OCI-LY7 (cell line): ENCODE measurements at regions not wholly inside any gene's neighbourhood (a gene's known extent, or its start where the extent isn't known, plus 50 kb on each side); places are given as distances from the start of the nearest gene placed in this dataset.

ENCODE experiments used
- BruUV-seq: library from RNA; stranded (reverse); fragments of 400-500 nt; replicated peaks from 2 replicates; lab custom pipeline; 2021; lab: Mats Ljungman, UMichigan
- CTCF ChIA-PET: fragments of 300-600 bp; sonication (Branson Sonifier 250); formaldehyde crosslinking; loops from one replicate; lab custom pipeline; 2022; ENCODE audit warnings: antibody characterized with exemption; ENCODE audit not compliant: unreplicated experiment; lab: Charles Lee
- POLR2A ChIA-PET: fragments of 300-600 bp; sonication (Branson Sonifier 250); formaldehyde crosslinking; loops from one replicate; lab custom pipeline; 2022; ENCODE audit warnings: antibody characterized with exemption; lab: Charles Lee
- DNase-seq: peaks from one replicate; pipeline ENCODE4 v3.0.0-alpha.2; 2015; ENCODE audit warnings: low spot score
- H2AFZ ChIP-seq: fragments of 200-600 bp; sonication (generic), shearing (Covaris generic); 2 replicates; pipeline ENCODE4 v1.6.1; 2014; ENCODE audit warnings: mild to moderate bottlenecking, antibody characterized with exemption, low read length, moderate library complexity
- H3K27ac ChIP-seq: fragments of 200-600 bp; sonication (generic); 2 replicates; pipeline ENCODE4 v1.5.1; 2014; ENCODE audit warnings: mixed run types, low read depth, mild to moderate bottlenecking, moderate library complexity, low read length, inconsistent platforms; ENCODE audit not compliant: poor library complexity, severe bottlenecking
- H3K36me3 ChIP-seq: fragments of 200-600 bp; sonication (generic); 2 replicates; pipeline ENCODE4 v1.6.1; 2014; ENCODE audit warnings: mild to moderate bottlenecking, antibody characterized with exemption, low read length, moderate library complexity, mixed read lengths; ENCODE audit not compliant: insufficient read depth
- H3K4me1 ChIP-seq: fragments of 200-600 bp; sonication (generic); 2 replicates; pipeline ENCODE4 v1.5.1; 2014; ENCODE audit warnings: mild to moderate bottlenecking, low read length; ENCODE audit not compliant: insufficient read depth, poor library complexity, severe bottlenecking
- H3K4me2 ChIP-seq: fragments of 200-600 bp; sonication (generic); 2 replicates; pipeline ENCODE4 v1.6.1; 2014; ENCODE audit warnings: mild to moderate bottlenecking, low read length
- H3K4me3 ChIP-seq: fragments of 200-600 bp; sonication (generic); 2 replicates; pipeline ENCODE4 v1.5.1; 2014; ENCODE audit warnings: mild to moderate bottlenecking, low read depth, low read length; ENCODE audit not compliant: poor library complexity, severe bottlenecking
- H3K79me2 ChIP-seq: fragments of 200-600 bp; sonication (generic); 2 replicates; pipeline ENCODE4 v1.6.1; 2016; ENCODE audit warnings: low read depth, mild to moderate bottlenecking, low read length, moderate library complexity, mixed read lengths; ENCODE audit not compliant: insufficient read depth
- H3K9me2 ChIP-seq: fragments of 200-600 bp; sonication (generic); 2 replicates; pipeline ENCODE4 v1.6.1; 2016; ENCODE audit warnings: mild to moderate bottlenecking, low read length, mixed read lengths; ENCODE audit not compliant: insufficient read depth
- H3K9me3 ChIP-seq: fragments of 200-600 bp; sonication (generic); 2 replicates; pipeline ENCODE4 v1.6.1; 2014; ENCODE audit warnings: mild to moderate bottlenecking, mixed run types, low read length, mixed read lengths
- H4K20me1 ChIP-seq: fragments of 200-600 bp; sonication (generic); 2 replicates; pipeline ENCODE4 v1.6.1; 2014; ENCODE audit warnings: mild to moderate bottlenecking, antibody characterized with exemption, low read length, moderate library complexity, mixed read lengths; ENCODE audit not compliant: insufficient read depth
- EZH2phosphoT487 ChIP-seq: fragments of 200-600 bp; sonication (generic); IDR thresholded peaks from 2 replicates; pipeline ENCODE4 v1.6.1; 2018; ENCODE audit warnings: low read depth, borderline replicate concordance, mild to moderate bottlenecking, mixed run types, antibody characterized with exemption, low read length, moderate library complexity, mixed read lengths
- intact Hi-C: fragments of 100-400 bp; cut with micrococcal nuclease; formaldehyde crosslinking; loops from one replicate; pipeline ENCODE4 v1.10.0; 2022; ENCODE audit not compliant: unreplicated experiment
- TF ChIP-seq, protein P1 (sequence below): fragments of 200-600 bp; sonication (generic); conservative IDR thresholded peaks from 2 replicates; pipeline ENCODE4 v1.5.1; 2014; ENCODE audit warnings: mild to moderate bottlenecking, antibody characterized with exemption, low read length, moderate library complexity, mixed read lengths

DNA sequence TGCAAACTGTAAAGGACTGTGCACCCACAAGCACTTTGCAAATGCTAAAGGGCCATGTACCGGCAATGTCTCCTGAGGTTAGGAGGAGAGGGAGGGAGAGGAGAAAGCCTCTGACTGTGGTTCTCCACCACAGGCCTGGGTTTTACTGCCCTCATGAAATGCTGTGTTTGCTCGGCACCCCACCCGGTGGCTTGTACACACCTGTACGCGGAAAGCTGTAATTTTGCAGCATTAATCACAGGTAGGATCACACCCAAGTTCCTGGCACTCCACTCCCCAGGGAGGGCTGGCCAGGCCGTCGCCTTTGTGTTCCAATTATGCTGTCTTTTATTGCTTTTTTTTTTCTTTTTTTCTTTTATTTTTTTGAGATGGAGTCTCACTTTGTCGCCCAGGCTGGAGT lies 78.5 kb upstream of the MYL10 start:
- H3K4me2 ChIP-seq = no peak overlapping the region
- BruUV-seq = no TSS peak
- H4K20me1 ChIP-seq = no peaks in the 10 kb centered on the region
- DNase-seq = no peak
- intact Hi-C loops = no loop called here
- CTCF ChIA-PET = no interaction called here
- POLR2A ChIA-PET = no interaction called here
- no peaks in the 10 kb centered on the region for H3K36me3 ChIP-seq
- H2AFZ ChIP-seq = no peak overlapping the region
- H3K4me1 ChIP-seq = no peaks in the 10 kb centered on the region
- H3K9me3 ChIP-seq = no peaks in the 10 kb centered on the region
- no peaks in the 10 kb centered on the region for H3K9me2 ChIP-seq
- H3K27ac ChIP-seq = no peak overlapping the region
- TF ChIP-seq EZH2phosphoT487 = no peak
- TF ChIP-seq, protein P1, sequence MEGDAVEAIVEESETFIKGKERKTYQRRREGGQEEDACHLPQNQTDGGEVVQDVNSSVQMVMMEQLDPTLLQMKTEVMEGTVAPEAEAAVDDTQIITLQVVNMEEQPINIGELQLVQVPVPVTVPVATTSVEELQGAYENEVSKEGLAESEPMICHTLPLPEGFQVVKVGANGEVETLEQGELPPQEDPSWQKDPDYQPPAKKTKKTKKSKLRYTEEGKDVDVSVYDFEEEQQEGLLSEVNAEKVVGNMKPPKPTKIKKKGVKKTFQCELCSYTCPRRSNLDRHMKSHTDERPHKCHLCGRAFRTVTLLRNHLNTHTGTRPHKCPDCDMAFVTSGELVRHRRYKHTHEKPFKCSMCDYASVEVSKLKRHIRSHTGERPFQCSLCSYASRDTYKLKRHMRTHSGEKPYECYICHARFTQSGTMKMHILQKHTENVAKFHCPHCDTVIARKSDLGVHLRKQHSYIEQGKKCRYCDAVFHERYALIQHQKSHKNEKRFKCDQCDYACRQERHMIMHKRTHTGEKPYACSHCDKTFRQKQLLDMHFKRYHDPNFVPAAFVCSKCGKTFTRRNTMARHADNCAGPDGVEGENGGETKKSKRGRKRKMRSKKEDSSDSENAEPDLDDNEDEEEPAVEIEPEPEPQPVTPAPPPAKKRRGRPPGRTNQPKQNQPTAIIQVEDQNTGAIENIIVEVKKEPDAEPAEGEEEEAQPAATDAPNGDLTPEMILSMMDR = no peak
- no peak overlapping the region for H3K4me3 ChIP-seq
- H3K79me2 ChIP-seq = no peaks in the 10 kb centered on the region

DNA sequence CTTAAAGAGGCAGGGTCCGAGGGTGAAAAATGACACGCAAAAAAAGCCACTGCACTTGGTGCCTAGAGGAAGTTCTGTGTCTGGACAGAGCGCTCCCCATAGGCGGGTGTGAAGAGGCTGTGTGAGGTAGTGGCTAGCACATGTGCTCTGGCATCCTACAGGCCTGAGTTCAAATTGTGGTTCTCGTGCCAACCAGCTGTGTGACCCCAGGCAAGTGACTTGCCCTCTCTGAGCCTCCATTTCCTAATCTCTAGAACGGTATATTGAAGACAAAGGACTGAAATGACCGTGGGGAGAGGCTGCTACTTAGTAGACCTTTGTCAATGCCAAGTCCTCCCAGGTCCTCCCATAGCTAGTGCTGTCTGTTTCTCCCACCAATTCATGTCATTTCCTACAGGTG lies 79.1 kb upstream of the MYL10 start:
- TF ChIP-seq, protein P1 = no peak
- no peak for TF ChIP-seq EZH2phosphoT487
- Histone ChIP-seq H3K4me3 (no peak overlapping the region), H3K27ac (no peak overlapping the region), H3K9me3 (no peaks in the 10 kb centered on the region), H3K4me2 (no peak overlapping the region), H2AFZ (no peak overlapping the region), H4K20me1 (no peaks in the 10 kb centered on the region), H3K36me3 (no peaks in the 10 kb centered on the region), H3K79me2 (no peaks in the 10 kb centered on the region), H3K9me2 (no peaks in the 10 kb centered on the region), H3K4me1 (no peaks in the 10 kb centered on the region)
- intact Hi-C loops = no loop called here
- ChIA-PET POLR2A (no interaction called here), CTCF (no interaction called here)
- BruUV-seq = no TSS peak
- no peak for DNase-seq

DNA sequence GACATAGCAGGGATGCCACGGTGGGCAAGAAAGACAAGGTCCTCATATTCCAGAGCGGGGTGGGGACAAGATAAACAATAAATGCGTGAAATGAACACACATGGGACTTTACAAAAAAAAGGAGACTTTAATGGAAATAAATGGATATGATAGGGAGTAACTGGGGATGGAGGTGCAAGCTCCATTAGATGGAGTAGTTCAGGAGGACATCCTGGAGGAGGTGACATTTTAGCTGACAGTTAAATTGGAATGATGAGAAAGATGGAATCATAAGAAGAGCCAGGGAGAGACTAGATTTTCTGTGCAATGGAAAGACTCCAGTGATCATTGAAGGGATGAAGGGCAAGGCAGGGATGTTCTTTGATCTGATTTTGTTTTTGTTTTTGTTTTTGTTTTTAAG lies 83.6 kb upstream of the MYL10 start:
- DNase-seq = no peak
- Histone ChIP-seq H3K27ac (no peak overlapping the region), H3K4me2 (no peak overlapping the region), H3K4me3 (no peak overlapping the region), H2AFZ (no peak overlapping the region), H4K20me1 (no peaks in the 10 kb centered on the region), H3K79me2 (no peaks in the 10 kb centered on the region), H3K9me2 (no peaks in the 10 kb centered on the region), H3K4me1 (no peaks in the 10 kb centered on the region), H3K9me3 (no peaks in the 10 kb centered on the region), H3K36me3 (no peaks in the 10 kb centered on the region)
- ChIA-PET CTCF (no interaction called here), POLR2A (interaction anchor here (0.6 kb wide), 3 partner anchors 26 to 156 kb away, joined by 3 to 5 read pairs (median 4); no protein-coding TSS in a partner anchor)
- intact Hi-C loops = no loop called here
- TF ChIP-seq EZH2phosphoT487 = no peak
- TF ChIP-seq, protein P1 = no peak
- no TSS peak for BruUV-seq
